ENCODE measurements at regions not wholly inside any gene's neighbourhood (a gene's known extent, or its start where the extent isn't known, plus 50 kb on each side); places are given as distances from the start of the nearest gene placed in this dataset.

DNA sequence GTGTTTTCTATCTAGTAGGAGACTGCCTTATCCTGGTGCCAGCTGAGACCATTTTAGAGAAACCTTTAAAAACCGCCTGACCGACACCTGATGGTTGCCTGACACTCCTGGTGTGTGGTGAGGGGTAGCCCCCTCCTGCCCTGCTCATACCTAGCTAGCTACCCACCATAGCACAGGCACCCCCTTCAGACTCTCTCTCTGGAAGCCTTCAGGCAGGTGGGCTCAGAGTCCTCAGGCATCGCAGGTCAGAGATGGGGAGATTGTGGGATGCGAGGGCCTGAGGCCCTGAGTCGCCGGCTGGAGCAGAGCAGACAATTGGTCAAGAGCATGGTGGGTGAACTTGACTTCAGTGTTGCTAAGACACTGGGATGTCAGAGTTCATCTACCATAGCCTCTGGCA lies 424.6 kb downstream of the BRD1 start:
- no peak overlapping the region for H3K27ac Mint-ChIP-seq
- CTCF ChIA-PET = no interaction called here
- no peaks in the 10 kb centered on the region for H3K9me3 ChIP-seq
- peaks cover 10 to 15% of the 10 kb centered on the region in 2 donors for H3K27me3 Mint-ChIP-seq
- H3K36me3 Mint-ChIP-seq = no peaks in the 10 kb centered on the region
- POLR2A ChIA-PET = no interaction called here
- H3K4me1 ChIP-seq (ENCODE audit: control insufficient read depth in 1 of 2, extremely low read depth in 1 of 2, insufficient read depth in 2 of 2, low read length in 2 of 2) = no peaks in the 10 kb centered on the region
- H3K4me1 Mint-ChIP-seq = no peaks in the 10 kb centered on the region
- no peaks in the 10 kb centered on the region for H3K9me3 Mint-ChIP-seq
- DNase-seq = no peak
- no CpG with 5 or more reads among the region's 6 CpGs for WGBS (ENCODE audit: insufficient coverage)
- no peaks in the 10 kb centered on the region for H3K36me3 ChIP-seq (ENCODE audit: control insufficient read depth in 2 of 2, extremely low read depth in 1 of 2, insufficient read depth in 1 of 2, low read length in 1 of 2)
- H3K4me3 Mint-ChIP-seq = no peak overlapping the region
- H3K4me3 ChIP-seq (ENCODE audit: control insufficient read depth in 1 of 2, extremely low read depth in 1 of 2, low read length in 1 of 2) = no peak overlapping the region
- no peak overlapping the region for H3K27ac ChIP-seq (ENCODE audit: low read length)
- peaks cover 0 to 32% of the 10 kb centered on the region in 2 experiments for H3K27me3 ChIP-seq (replicated peaks in 1 of 2; ENCODE audit: control insufficient read depth in 2 of 2, extremely low read depth in 1 of 2, insufficient read depth in 2 of 2, low read length in 1 of 2)
- ATAC-seq (replicated peaks in 1 of 4) = no peak

- H3K36me3 ChIP-seq (ENCODE audit: control insufficient read depth in 2 of 2, extremely low read depth in 1 of 2, insufficient read depth in 1 of 2, low read length in 1 of 2) = no peaks in the 10 kb centered on the region
- Mint-ChIP-seq H3K27ac (peak overlapping the region in 1 of 2 donors; percentile 58), H3K9me3 (no peaks in the 10 kb centered on the region), H3K4me3 (no peak overlapping the region), H3K36me3 (no peaks in the 10 kb centered on the region), H3K4me1 (no peaks in the 10 kb centered on the region), H3K27me3 (peaks cover 11% of the 10 kb centered on the region in 2 donors)
- no peaks in the 10 kb centered on the region for H3K4me1 ChIP-seq (ENCODE audit: control insufficient read depth in 1 of 2, extremely low read depth in 1 of 2, insufficient read depth in 2 of 2, low read length in 2 of 2)
- ChIA-PET POLR2A (no interaction called here), CTCF (no interaction called here)
- no peak overlapping the region for H3K4me3 ChIP-seq (ENCODE audit: control insufficient read depth in 1 of 2, extremely low read depth in 1 of 2, low read length in 1 of 2)
- peaks cover 0 to 35% of the 10 kb centered on the region in 2 experiments for H3K27me3 ChIP-seq (replicated peaks in 1 of 2; ENCODE audit: control insufficient read depth in 2 of 2, extremely low read depth in 1 of 2, insufficient read depth in 2 of 2, low read length in 1 of 2)
- DNase-seq (no peak), ATAC-seq (replicated peaks in 1 of 4) (no peak)
- 71% methylated on average over 12 of the region's 12 CpGs for WGBS (ENCODE audit: insufficient coverage)
- H3K9me3 ChIP-seq = no peaks in the 10 kb centered on the region
- H3K27ac ChIP-seq (ENCODE audit: low read length) = no peak overlapping the region
Observed at GRCh38 chr22:49402169-49402568, 425.5 kb downstream of the BRD1 start.

DNA sequence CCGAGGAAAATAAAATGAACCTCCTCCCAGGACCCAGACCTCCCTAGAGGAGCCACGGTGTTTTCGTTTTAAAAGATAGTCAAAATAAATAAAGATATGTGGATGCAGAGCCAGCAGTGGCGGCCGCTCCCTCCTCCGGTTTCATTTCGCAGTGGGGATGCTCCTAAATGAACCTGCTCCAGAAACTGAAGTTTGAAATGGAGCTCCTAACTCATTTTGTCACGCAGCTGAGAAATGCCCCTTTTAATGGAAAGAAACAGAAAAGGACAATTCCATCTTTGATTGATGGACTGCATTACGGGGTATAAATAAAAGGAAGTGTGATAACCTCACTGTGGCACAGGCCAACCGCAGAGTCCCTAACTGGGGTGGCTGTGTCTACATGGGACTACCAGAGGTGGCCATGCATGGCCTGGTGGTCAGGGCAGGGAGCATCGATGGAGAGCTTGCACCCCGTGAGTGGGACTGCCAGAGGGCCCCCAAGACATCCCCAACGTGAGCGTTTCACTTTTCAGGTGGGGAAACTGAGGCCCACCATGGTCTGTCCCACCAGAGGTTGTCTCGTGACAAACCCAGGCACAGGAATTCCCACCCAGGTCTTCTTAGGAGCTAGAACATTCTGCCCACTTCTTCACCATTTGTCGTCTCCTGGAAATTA lies 426.6 kb downstream of the BRD1 start:
- CTCF ChIA-PET = no interaction called here

DNA sequence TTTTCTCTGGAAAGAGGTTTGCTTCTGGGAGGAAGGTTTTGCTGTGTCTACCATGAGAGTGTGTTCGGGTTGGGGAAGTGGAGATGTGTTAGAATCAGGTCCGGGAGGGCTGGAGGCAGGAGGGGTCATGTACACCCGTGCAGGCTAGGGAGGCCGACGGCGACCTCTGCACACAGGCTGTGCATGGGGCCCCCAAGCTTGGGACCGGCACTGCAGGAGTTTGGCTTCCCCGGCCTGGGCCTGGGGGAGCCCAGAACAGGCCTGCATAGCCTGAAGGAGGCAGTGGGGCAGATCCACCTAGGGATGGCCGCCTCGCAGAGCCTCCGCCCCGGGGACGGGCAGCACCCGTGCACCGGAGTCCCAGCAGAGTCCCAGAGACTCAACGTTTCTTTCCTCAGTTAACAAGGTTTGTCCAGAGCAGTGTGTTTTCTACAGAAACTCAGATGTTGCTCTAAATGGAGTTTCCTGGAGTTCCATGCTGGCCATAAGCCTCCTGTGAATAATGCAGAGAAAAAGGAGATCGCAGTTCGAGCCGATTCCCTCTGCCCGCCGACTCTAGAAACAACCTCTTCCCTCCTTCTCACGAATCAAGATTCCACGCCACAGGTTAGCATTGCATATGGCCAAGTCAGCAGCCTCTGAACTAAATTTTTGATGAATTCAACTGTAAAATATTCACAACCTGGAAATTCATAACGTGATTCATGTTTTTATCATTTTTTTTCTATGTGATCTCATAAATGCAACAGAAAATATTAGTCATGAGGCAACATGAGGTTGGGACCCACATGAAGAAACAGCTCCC lies 427.3 kb downstream of the BRD1 start:
- ATAC-seq (replicated peaks in 1 of 4) (no peak), DNase-seq (no peak)
- 87% methylated on average over 20 of the region's 24 CpGs for WGBS (ENCODE audit: insufficient coverage)
- peaks cover 4 to 11% of the 10 kb centered on the region in 2 donors for H3K27me3 Mint-ChIP-seq
- no peaks in the 10 kb centered on the region for H3K4me1 Mint-ChIP-seq
- H3K4me3 ChIP-seq (ENCODE audit: control insufficient read depth in 1 of 2, extremely low read depth in 1 of 2, low read length in 1 of 2) = no peak overlapping the region
- no peaks in the 10 kb centered on the region for H3K4me1 ChIP-seq (ENCODE audit: control insufficient read depth in 1 of 2, extremely low read depth in 1 of 2, insufficient read depth in 2 of 2, low read length in 2 of 2)
- H3K36me3 Mint-ChIP-seq = no peaks in the 10 kb centered on the region
- no peak overlapping the region for H3K27ac ChIP-seq (ENCODE audit: low read length)
- H3K4me3 Mint-ChIP-seq = no peak overlapping the region
- ChIA-PET CTCF (no interaction called here), POLR2A (no interaction called here)
- no peak overlapping the region for H3K27ac Mint-ChIP-seq
- H3K36me3 ChIP-seq (ENCODE audit: control insufficient read depth in 2 of 2, extremely low read depth in 1 of 2, insufficient read depth in 1 of 2, low read length in 1 of 2) = no peaks in the 10 kb centered on the region
- no peaks in the 10 kb centered on the region for H3K9me3 Mint-ChIP-seq
- H3K9me3 ChIP-seq = no peaks in the 10 kb centered on the region
- peaks cover 0 to 33% of the 10 kb centered on the region in 2 experiments for H3K27me3 ChIP-seq (replicated peaks in 1 of 2; ENCODE audit: control insufficient read depth in 2 of 2, extremely low read depth in 1 of 2, insufficient read depth in 2 of 2, low read length in 1 of 2)

More for the DNA sequence above, 426.6 kb downstream of the BRD1 start:
- no peaks in the 10 kb centered on the region for H3K36me3 Mint-ChIP-seq
- Histone ChIP-seq H3K27ac (ENCODE audit: low read length) (no peak overlapping the region), H3K4me1 (ENCODE audit: control insufficient read depth in 1 of 2, extremely low read depth in 1 of 2, insufficient read depth in 2 of 2, low read length in 2 of 2) (no peaks in the 10 kb centered on the region), H3K27me3 (replicated peaks in 1 of 2; ENCODE audit: control insufficient read depth in 2 of 2, extremely low read depth in 1 of 2, insufficient read depth in 2 of 2, low read length in 1 of 2) (peaks cover 0 to 28% of the 10 kb centered on the region in 2 experiments), H3K9me3 (no peaks in the 10 kb centered on the region), H3K4me3 (ENCODE audit: control insufficient read depth in 1 of 2, extremely low read depth in 1 of 2, low read length in 1 of 2) (no peak overlapping the region), H3K36me3 (ENCODE audit: control insufficient read depth in 2 of 2, extremely low read depth in 1 of 2, insufficient read depth in 1 of 2, low read length in 1 of 2) (no peaks in the 10 kb centered on the region)
- ATAC-seq (replicated peaks in 1 of 4) (no peak), DNase-seq (no peak)
- H3K4me3 Mint-ChIP-seq = no peak overlapping the region
- no peak overlapping the region for H3K27ac Mint-ChIP-seq
- H3K27me3 Mint-ChIP-seq = peaks cover 4 to 11% of the 10 kb centered on the region in 2 donors
- POLR2A ChIA-PET = no interaction called here
- H3K4me1 Mint-ChIP-seq = no peaks in the 10 kb centered on the region
- WGBS (ENCODE audit: insufficient coverage) = 83% methylated on average over 11 of the region's 16 CpGs
- no peaks in the 10 kb centered on the region for H3K9me3 Mint-ChIP-seq

DNA sequence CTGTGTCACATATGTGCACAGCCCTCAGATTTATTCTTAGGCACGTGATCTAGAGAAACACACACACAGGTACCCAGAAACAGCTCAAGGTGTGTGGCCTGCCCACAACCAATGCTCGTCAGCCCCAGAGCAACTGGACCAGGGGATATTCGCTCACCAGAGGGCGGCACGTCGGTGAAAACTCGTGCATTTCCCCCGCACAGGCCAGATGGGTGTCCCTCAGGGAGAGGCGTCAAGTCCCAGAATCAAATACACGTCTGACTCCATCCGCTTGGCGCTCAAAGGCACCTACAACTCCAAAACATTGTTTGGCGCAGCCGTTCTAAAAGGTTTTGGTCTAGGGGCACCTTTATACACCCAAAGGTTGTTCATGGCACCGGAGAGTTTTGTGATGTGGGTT lies 429.0 kb downstream of the BRD1 start:
- no peak overlapping the region for H3K27ac ChIP-seq (ENCODE audit: low read length)
- ChIA-PET CTCF (no interaction called here), POLR2A (no interaction called here)
- Mint-ChIP-seq H3K27me3 (peaks cover 2 to 11% of the 10 kb centered on the region in 2 donors), H3K36me3 (no peaks in the 10 kb centered on the region), H3K27ac (no peak overlapping the region), H3K4me1 (no peaks in the 10 kb centered on the region), H3K4me3 (no peak overlapping the region), H3K9me3 (peaks cover 4 to 8% (median 5%) of the 10 kb centered on the region in 3 donors)
- no peak overlapping the region for H3K4me3 ChIP-seq (ENCODE audit: control insufficient read depth in 1 of 2, extremely low read depth in 1 of 2, low read length in 1 of 2)
- no peaks in the 10 kb centered on the region for H3K9me3 ChIP-seq
- WGBS (ENCODE audit: insufficient coverage) = 77% methylated on average over 8 of the region's 15 CpGs
- peaks cover 0 to 30% of the 10 kb centered on the region in 2 experiments for H3K27me3 ChIP-seq (replicated peaks in 1 of 2; ENCODE audit: control insufficient read depth in 2 of 2, extremely low read depth in 1 of 2, insufficient read depth in 2 of 2, low read length in 1 of 2)
- no peak for ATAC-seq (replicated peaks in 1 of 4)
- DNase-seq = no peak
- H3K36me3 ChIP-seq (ENCODE audit: control insufficient read depth in 2 of 2, extremely low read depth in 1 of 2, insufficient read depth in 1 of 2, low read length in 1 of 2) = no peaks in the 10 kb centered on the region
- H3K4me1 ChIP-seq (ENCODE audit: control insufficient read depth in 1 of 2, extremely low read depth in 1 of 2, insufficient read depth in 2 of 2, low read length in 2 of 2) = no peaks in the 10 kb centered on the region

- Mint-ChIP-seq H3K27ac (no peak overlapping the region), H3K27me3 (peaks cover 4 to 12% of the 10 kb centered on the region in 2 donors), H3K4me3 (no peak overlapping the region), H3K36me3 (no peaks in the 10 kb centered on the region), H3K9me3 (peaks cover 4 to 8% (median 5%) of the 10 kb centered on the region in 3 donors), H3K4me1 (no peaks in the 10 kb centered on the region)
- ChIA-PET POLR2A (interaction anchor here in 1 of 2 donors (0.6 kb wide), 1 partner anchor 14 kb away, joined by 3 read pairs; no protein-coding TSS in a partner anchor), CTCF (no interaction called here)
- Histone ChIP-seq H3K27me3 (replicated peaks in 1 of 2; ENCODE audit: control insufficient read depth in 2 of 2, extremely low read depth in 1 of 2, insufficient read depth in 2 of 2, low read length in 1 of 2) (peaks cover 0 to 33% of the 10 kb centered on the region in 2 experiments), H3K4me1 (ENCODE audit: control insufficient read depth in 1 of 2, extremely low read depth in 1 of 2, insufficient read depth in 2 of 2, low read length in 2 of 2) (no peaks in the 10 kb centered on the region), H3K36me3 (ENCODE audit: control insufficient read depth in 2 of 2, extremely low read depth in 1 of 2, insufficient read depth in 1 of 2, low read length in 1 of 2) (no peaks in the 10 kb centered on the region), H3K4me3 (ENCODE audit: control insufficient read depth in 1 of 2, extremely low read depth in 1 of 2, low read length in 1 of 2) (no peak overlapping the region), H3K9me3 (no peaks in the 10 kb centered on the region), H3K27ac (ENCODE audit: low read length) (no peak overlapping the region)
- DNase-seq (no peak), ATAC-seq (replicated peaks in 1 of 4) (no peak)
- 100% methylated on average over 3 of the region's 17 CpGs for WGBS (ENCODE audit: insufficient coverage)
Observed at GRCh38 chr22:49398115-49398514, 429.6 kb downstream of the BRD1 start.

Data from T-cell (primary cell).